HG03139 (cell line): ENCODE measurements at regions not wholly inside any gene's neighbourhood (a gene's known extent, or its start where the extent isn't known, plus 50 kb on each side); places are given as distances from the start of the nearest gene placed in this dataset.

ENCODE experiments used
- ATAC-seq: cut with Tn5 transposase; IDR thresholded peaks from one replicate; pipeline ENCODE4 v1.9.1; 2021; ENCODE audit not compliant: unreplicated experiment

DNA sequence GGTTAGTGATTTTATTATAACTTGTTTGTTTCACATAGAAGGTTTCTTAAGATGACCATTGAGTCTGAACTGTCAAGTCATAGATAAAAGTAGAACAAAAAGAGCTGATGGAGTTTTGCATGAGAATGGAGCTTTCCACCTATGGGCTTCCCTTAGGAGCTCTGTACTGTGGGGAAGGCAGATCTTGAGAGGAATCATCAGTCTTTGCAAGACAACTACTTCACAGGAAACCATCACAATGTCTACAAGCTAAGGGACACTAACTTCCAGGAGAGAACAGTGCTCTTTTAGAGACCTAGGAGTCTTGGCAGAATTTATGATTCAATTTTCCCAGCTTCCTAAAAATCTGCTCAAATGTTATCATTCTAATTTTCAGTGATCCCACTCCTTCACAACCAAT lies 78.2 kb downstream of the FBXO5 start:
- ATAC-seq, result no peak

DNA sequence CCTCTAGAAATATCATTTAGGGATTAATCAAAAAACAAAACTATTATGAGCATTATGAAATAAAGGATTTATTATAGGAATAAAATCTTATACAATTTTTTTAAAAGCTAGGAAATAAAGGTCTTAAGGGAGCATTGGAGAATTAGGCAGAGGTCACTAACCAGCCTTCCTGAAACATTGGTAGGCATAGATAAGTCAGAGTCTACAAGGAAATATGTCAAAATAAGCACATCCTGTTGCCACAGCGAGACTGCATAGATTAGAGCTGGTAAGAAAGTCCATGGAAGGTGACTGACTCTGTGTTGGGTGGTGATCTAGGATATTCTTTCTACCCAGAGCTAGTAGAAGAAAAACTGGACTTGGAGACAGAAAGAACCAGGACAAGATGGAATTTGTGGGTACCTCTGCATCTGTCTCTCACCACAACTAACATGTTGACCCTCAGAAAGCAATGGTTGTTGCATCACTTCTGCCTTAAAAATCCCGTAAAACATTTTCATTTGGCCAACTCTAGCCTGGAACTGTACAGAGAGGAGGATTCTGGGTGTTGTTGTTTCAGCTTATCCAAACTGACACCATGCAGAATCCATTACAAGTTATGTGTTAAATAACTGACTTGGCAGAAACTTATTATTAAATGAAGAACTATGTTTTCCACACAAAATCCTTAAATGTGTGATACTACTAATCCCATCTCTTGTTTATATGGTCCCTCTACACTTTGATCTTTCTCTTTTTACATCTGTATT lies 77.1 kb downstream of the FBXO5 start:
- ATAC-seq, result no peak

DNA sequence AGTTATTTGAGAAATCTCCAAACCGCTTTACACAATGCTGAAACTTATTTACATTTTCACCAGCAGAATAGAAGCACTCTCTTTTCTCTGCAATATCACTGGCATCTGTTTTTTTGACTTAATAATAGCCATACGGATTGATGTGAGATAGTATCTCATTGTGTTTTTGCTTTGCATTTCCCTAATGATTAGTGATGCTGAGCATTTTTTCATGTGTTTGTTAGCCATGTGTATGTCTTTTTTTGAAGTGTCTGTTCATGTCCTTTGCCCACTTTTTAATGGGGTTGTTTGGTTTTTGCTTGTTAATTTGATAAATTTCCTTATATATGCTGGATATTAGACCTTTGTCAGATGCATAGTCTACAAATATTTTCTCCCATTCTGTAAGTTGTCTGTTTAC lies 73.6 kb downstream of the FBXO5 start:
- ATAC-seq, result no peak

DNA sequence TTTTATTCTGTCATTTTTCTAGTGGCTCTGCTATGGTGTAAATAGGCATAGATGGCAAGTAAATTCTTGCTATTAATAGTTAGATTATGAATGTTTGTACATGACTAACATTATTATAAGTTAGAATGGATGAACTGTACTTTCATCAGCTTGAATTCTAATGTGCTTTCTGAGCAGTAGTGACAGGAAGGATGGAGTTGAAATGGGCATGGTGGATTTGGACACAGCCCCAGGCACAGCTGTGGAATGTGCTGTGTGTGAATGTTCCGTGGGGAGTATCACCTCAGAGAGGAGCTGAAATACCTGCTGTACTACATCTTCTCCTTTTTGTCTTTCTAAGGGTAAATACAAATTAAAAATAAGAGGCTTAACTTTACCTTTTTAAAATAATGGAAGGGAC lies 66.8 kb downstream of the FBXO5 start:
- no peak for ATAC-seq

DNA sequence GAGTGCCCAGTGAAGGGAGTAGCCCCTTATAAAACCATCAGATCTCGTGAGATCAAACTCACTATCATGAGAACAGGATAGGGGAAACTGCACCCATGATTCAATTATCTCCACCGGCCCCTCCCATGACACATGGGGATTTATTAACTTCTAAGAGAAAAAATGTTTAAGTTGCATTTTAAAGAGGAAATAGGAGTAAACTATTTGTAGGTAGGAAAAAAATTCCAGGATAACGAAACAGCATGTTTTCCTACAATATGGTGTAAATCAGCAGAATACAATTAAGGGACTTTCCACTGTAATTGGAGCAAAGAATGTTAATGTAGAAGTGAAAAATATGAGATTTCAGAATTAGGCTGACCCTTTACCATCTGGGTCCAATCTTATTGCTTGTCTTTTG lies 63.9 kb downstream of the FBXO5 start:
- ATAC-seq, result no peak

DNA sequence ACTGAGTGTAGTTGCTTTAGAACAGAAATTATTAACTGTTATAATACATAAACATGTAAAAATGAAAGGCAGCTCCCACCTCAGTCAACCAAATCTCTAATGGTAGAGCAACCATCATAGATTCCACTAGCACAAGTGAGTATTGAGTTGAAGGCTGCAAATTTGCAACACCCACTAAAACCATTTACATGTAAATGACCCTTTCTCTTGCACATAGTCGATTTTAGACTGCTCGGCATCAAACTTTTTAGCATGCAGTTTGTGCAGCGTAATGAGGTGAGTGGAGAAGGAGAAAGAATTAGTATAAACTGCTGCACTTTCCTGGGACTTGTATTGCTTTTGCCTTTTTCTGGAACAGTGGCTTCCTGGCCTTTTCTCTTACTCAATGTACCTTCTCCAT lies 62.8 kb downstream of the FBXO5 start:
- no peak for ATAC-seq
